GF-D8 (cell line): ENCODE measurements at regions not wholly inside any gene's neighbourhood (a gene's known extent, or its start where the extent isn't known, plus 50 kb on each side); places are given as distances from the start of the nearest gene placed in this dataset.

Experiments used
- DNase-seq: peaks from one replicate; lab custom pipeline; 2025; lab: John Stamatoyannopoulos, UW

DNA sequence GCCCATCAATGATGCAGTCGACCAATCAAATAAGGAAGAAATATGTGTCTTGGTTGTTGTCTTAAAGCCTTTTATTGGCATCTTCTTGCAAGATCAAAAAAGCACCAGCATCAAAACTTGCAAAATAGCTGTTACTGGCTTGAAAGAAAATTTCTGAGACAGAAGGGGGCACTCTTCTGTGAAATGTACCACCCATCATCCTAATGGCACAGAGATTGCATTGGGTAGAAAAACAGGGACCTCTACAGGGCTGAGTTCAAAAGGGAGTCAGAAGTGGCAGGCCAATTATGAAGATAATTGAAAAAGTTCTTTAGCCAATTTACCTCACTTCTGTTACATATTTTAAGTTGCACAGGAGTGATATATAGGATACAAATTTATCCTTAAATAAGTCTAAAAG is 122.3 kb upstream of the GPR149 start:
- DNase-seq: no peak

- DNase-seq: no peak
Measured at GRCh38 chr3:154549391-154549790, 119.4 kb upstream of the GPR149 start.

DNA sequence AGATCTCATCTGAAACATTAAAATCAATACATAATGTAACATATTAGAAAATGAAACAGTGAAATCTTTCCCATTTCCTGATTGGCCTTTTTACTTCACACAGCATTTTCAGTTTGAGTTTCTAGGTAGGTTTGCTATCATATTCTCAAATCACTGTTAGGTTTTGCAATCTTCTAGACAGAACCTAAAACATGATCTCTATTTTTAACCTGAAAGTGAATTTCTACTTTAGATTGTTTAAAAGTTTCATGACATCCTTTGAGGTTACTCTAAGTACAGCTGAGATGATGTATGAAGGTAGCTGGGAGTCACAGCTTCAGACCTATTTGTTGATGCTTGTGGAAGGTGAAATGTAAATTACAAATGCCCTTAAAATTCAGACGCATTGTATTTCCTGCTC is 118.4 kb upstream of the GPR149 start:
- DNase-seq: no peak

GRCh38 chr3:154542837-154543236 is 112.8 kb upstream of the GPR149 start:
- no peak for DNase-seq

DNA sequence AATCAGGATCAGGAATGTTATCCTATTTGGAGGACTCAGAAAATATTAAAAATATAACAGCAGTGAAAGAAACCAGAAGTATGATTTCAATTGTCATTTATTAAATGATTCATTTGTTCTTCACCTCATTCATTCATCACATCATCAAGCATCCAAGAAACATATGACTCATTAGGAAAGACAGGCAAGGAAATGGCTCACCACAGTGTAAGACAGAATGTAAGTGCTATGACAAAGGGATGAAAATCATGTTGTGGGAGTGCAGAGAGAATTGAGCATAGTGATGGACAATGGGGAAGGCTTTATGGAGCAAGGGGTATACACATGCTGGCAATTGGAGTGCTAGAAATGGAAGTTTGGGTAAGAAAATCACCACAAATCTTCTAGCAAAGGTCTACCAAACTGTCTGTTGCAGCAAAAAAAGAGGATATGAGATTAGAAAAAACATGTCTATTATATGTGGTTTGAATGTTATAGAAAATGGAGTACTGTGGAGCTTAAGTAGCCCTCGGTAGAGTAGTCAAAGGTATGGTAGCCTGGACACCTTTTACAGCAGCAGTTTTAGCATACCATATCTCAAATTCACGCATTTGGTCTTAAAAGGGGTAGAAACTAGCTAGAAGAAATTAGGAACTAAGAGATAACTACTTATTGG is 111.1 kb upstream of the GPR149 start:
- no peak for DNase-seq

- DNase-seq: no peak
Measured at GRCh38 chr3:154538566-154539360, 108.8 kb upstream of the GPR149 start.

- DNase-seq: no peak
Measured at GRCh38 chr3:154536751-154537150, 106.8 kb upstream of the GPR149 start.

DNA sequence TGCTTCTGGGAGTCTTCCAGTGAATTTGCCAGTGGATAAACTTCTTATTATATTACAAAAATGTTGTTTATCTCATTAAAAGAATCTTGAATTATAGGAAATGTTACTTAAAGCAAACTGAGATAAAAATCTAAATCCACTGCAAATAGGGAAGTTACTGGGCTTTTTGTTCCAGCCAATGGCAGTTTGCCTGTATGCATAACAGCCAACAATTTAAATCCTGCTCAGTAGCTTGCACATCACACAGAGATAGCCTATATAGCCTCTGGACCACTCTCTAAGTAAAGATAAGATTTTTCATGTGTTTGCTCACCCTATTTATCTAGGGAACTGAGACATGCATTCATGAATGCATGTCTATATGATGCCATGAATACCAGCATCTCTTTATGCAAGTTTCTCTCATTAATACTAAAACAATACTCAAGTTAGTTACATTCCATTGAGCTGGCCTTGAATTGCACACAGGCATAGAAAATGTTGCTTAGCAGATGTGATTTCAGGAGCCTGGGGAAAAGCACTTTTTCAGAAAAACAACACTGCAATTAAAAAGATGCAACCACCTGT is 92.1 kb upstream of the GPR149 start:
- no peak for DNase-seq

DNA sequence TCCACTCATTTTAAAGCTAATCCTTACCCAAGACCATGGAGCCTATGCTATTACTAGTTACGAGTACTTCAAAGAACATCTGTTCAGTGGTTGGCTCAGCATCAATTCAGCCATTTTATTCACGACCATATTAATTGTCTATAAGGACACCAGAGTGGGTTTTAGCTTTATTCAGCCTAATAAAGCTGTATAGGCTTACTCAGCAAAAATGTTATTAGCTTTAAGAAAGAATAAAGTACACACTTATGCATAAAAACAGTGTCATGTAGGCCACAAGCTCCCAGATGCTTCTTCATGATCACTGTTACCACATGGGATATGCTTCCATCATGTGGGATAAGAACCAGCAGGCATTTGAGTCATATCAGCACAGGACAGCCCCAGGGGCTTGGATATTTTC is 87.4 kb upstream of the GPR149 start:
- DNase-seq: no peak

DNA sequence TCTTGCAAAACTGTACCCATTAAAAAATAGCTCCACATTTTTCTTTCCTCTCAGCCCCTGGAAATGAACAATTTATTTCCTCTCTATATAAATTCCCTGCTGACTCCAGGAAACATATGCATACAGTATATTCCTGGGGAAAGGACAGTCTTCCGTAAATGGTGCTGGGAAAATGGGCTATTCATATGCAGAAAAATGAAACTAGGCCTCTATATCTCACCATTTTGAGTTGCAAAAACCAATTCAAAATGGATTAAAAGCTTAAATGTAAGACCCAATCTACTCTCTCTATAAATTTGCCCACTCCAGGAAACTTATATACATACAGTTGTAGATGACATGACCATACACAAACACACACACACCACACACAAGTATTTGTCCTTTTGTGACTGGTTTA is 85.9 kb upstream of the GPR149 start:
- no peak for DNase-seq

DNA sequence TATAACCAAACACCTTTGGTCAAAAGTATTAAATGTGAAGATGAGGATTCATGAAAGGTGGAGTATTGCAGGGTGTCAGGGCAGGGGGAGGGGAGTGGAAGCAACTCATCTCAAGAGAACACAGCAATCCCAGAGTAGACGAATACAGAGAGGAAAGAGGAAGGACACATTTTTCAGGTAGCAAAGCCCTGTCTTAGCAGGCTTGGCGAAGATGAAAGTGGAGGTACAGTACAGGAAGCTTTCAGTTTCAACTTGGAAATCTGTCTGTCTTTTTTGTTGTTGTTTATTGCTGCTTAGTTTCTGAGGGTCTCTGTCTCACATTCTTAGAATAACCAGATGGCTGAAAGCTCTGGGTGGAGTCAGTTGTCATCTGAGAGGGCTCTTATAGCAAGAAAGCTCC is 80.8 kb upstream of the GPR149 start:
- DNase-seq: no peak

- DNase-seq: no peak
Measured at GRCh38 chr3:154507727-154508126, 77.7 kb upstream of the GPR149 start.

DNA sequence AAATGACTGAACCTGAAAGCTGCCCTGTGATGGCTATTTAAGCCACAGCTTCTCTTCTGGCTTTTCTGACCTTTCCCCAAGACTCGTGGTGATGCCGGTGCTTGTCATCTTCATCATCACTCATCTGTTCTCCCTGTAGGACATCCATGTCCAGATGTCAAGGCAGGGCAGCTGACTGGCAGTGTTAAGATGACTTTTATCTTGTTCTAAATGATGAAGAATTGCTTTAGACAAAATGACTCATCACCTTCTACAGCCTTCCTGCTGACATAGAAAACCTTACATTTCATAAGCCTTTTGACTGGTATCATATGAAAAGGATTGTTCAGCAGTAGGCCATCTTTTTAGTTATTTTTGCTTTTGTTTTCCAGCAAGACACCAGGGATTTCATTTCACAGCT is 67.0 kb upstream of the GPR149 start:
- DNase-seq: no peak

DNA sequence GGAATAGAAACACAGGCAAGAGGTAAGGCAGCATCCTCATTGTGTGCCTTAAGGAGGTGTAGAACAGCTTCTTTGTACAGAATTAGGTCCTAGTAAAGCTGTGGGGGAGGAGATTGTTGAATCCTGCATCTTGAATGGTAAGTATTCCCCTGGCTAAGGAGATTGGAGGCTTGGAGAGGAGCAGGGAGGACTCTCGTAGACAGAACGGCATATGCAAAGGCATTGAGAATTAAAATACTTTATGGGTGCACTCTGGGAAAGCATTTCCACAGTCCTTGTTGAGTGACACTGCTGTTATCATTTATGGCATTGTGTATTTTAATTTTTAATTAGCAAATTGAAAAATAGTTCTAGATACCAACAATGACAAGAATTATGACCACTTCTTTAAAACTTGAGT is 66.5 kb upstream of the GPR149 start:
- DNase-seq: no peak

DNA sequence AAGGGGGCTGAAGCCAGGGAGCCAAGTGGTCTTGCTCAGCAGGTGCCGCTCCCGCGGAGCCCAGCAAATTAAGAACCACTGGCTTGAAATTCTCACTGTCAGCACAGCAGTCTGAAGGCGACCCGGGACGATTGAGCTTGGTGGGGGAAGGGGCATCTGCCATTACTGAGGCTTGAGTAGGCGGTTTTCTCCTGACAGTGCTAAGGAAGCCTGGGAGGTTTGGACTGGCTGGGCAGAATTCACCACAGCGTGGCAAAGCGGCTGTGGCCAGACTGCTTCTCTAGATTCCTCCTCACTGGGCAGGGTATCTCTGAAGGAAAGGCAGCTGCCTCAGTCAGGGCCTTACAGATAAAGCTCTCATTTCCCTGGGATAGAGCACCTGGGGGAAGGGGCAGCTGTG is 57.0 kb upstream of the GPR149 start:
- no peak for DNase-seq

- DNase-seq: no peak
Measured at GRCh38 chr3:154482507-154482906, 52.5 kb upstream of the GPR149 start.

DNA sequence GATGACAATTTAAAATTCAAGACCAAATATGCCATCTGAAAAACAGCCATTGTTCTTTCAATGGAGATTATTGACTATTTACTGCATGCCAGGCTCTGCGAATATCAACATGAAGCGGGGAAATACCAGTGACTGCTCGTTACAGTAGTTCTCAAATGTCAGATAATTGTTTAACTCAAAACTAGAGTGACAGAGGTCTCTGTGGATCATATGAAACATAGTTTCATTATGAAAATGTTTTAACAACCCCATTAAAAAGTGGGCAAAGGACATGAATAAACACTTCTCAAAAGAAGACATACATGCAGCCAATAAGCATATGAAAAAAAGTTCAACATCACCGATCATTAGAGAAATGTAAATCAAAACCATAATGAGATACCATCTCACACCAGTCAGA is 50.0 kb upstream of the GPR149 start:
- DNase-seq: no peak
